GM19035 (cell line): ENCODE measurements at regions not wholly inside any gene's neighbourhood (a gene's known extent, or its start where the extent isn't known, plus 50 kb on each side); places are given as distances from the start of the nearest gene placed in this dataset.
"Not testable (repeated sequence)": the region's sequence is repeated elsewhere in the genome, so short reads cannot be mapped to it uniquely, and the experiment has no call there.

ENCODE experiments used
- ATAC-seq: cut with Tn5 transposase; IDR thresholded peaks from one replicate; pipeline ENCODE4 v1.9.1; 2021; ENCODE audit not compliant: unreplicated experiment

GRCh38 chr4:58413849-58414248 lies 1303.7 kb upstream of the IGFBP7 start:
- ATAC-seq: no peak

GRCh38 chr4:58411904-58412303 lies 1301.7 kb upstream of the IGFBP7 start:
- ATAC-seq: no peak

- no peak for ATAC-seq
Measured at GRCh38 chr4:58406762-58407161, 1296.6 kb upstream of the IGFBP7 start.

GRCh38 chr4:58368221-58368620 lies 1258.0 kb upstream of the IGFBP7 start:
- ATAC-seq: no peak

- no peak for ATAC-seq
Measured at GRCh38 chr4:58360354-58361133, 1250.4 kb upstream of the IGFBP7 start.

GRCh38 chr4:58359590-58359989 lies 1249.4 kb upstream of the IGFBP7 start:
- no peak for ATAC-seq

GRCh38 chr4:58357947-58358346 lies 1247.8 kb upstream of the IGFBP7 start:
- ATAC-seq: no peak

- ATAC-seq: no peak
Measured at GRCh38 chr4:58325070-58325469, 1214.9 kb upstream of the IGFBP7 start.

GRCh38 chr4:58313444-58313843 lies 1203.3 kb upstream of the IGFBP7 start:
- no peak for ATAC-seq

- no peak for ATAC-seq
Measured at GRCh38 chr4:58303456-58303855, 1193.3 kb upstream of the IGFBP7 start.

- no peak for ATAC-seq
Measured at GRCh38 chr4:58301376-58301999, 1191.3 kb upstream of the IGFBP7 start.

GRCh38 chr4:58286335-58286734 lies 1176.2 kb upstream of the IGFBP7 start:
- no peak for ATAC-seq

GRCh38 chr4:58280928-58281327 lies 1170.7 kb upstream of the IGFBP7 start:
- ATAC-seq: not testable (repeated sequence)

GRCh38 chr4:58275856-58276255 lies 1165.7 kb upstream of the IGFBP7 start:
- no peak for ATAC-seq

GRCh38 chr4:58274553-58274952 lies 1164.4 kb upstream of the IGFBP7 start:
- no peak for ATAC-seq

GRCh38 chr4:58272311-58272710 lies 1162.1 kb upstream of the IGFBP7 start:
- no peak for ATAC-seq

GRCh38 chr4:58265734-58266133 lies 1155.5 kb upstream of the IGFBP7 start:
- ATAC-seq: no peak

- ATAC-seq: no peak
Measured at GRCh38 chr4:58261526-58261925, 1151.3 kb upstream of the IGFBP7 start.

GRCh38 chr4:58254291-58254690 lies 1144.1 kb upstream of the IGFBP7 start:
- no peak for ATAC-seq

- ATAC-seq: no peak
Measured at GRCh38 chr4:58252656-58253055, 1142.5 kb upstream of the IGFBP7 start.

GRCh38 chr4:58247792-58248191 lies 1137.6 kb upstream of the IGFBP7 start:
- no peak for ATAC-seq

- no peak for ATAC-seq
Measured at GRCh38 chr4:58225460-58225859, 1115.3 kb upstream of the IGFBP7 start.

- no peak for ATAC-seq
Measured at GRCh38 chr4:58219179-58219578, 1109.0 kb upstream of the IGFBP7 start.
